B cell (primary cell): ENCODE measurements at regions not wholly inside any gene's neighbourhood (a gene's known extent, or its start where the extent isn't known, plus 50 kb on each side); places are given as distances from the start of the nearest gene placed in this dataset.

ENCODE experiments used
- ATAC-seq: fragments of 200-7000 bp; cut with Tn5 transposase; one replicate; pipeline ENCODE4 v1.10.0; 2021; ENCODE audit warnings: low read depth, mild to moderate bottlenecking, moderate number of reproducible peaks, moderate library complexity
- CTCF ChIA-PET: fragments of 350-600 bp; sonication (Branson Sonifier 250); formaldehyde crosslinking; loops from one replicate; lab custom pipeline; 2021; ENCODE audit warnings: antibody characterized with exemption, inconsistent platforms; lab: Charles Lee
- POLR2A ChIA-PET: fragments of 350-600 bp; sonication (Branson Sonifier 250); formaldehyde crosslinking; loops from one replicate; lab custom pipeline; 2021; ENCODE audit warnings: antibody characterized with exemption; lab: Charles Lee
- DNase-seq: peaks from one replicate; pipeline ENCODE4 v3.0.0; 2013
- H2AFZ ChIP-seq: 2 replicates; pipeline ENCODE4 v1.6.1; 2012; ENCODE audit warnings: mild to moderate bottlenecking, low read depth, low read length; ENCODE audit not compliant: insufficient read depth, poor library complexity, severe bottlenecking
- H3K27ac ChIP-seq, 2 donors: 1 replicate in 1 of 2; 2 replicates in 1 of 2; pipeline ENCODE4 v1.5.1; 2012 to 2013; ENCODE audit warnings: low read length in 2 of 2, mild to moderate bottlenecking in 2 of 2, moderate library complexity in 1 of 2
- H3K27me3 ChIP-seq, 4 experiments: fragments of 200-600 bp in 1 of 4; sonication (generic) in 1 of 4; replicated peaks in 1 of 4; 1 replicate in 2 of 4; 2 replicates in 2 of 4; pipeline versions ENCODE4 v1.6.1 to v1.7.0; 2013 to 2016; ENCODE audit warnings: low read length in 3 of 4, mild to moderate bottlenecking in 2 of 4, mixed read lengths in 1 of 4, moderate library complexity in 1 of 4; ENCODE audit not compliant: insufficient read depth in 4 of 4, control insufficient read depth in 3 of 4; ENCODE audit errors: control extremely low read depth in 1 of 4
- H3K36me3 ChIP-seq, 2 experiments: replicated peaks in 1 of 2; 1 replicate in 1 of 2; 2 replicates in 1 of 2; pipeline versions ENCODE4 v1.6.1 to v1.7.1; 2013; ENCODE audit warnings: low read length in 1 of 2; ENCODE audit not compliant: insufficient read depth in 2 of 2, control insufficient read depth in 1 of 2; ENCODE audit errors: control extremely low read depth in 1 of 2, extremely low read depth in 1 of 2
- H3K4me1 ChIP-seq, 2 donors: fragments of 200-600 bp in 1 of 2; sonication (generic) in 1 of 2; 1 replicate in 1 of 2; 2 replicates in 1 of 2; pipeline versions ENCODE4 v1.5.1 to v1.6.1; 2013 to 2017; ENCODE audit warnings: low read length in 2 of 2; ENCODE audit not compliant: control insufficient read depth in 2 of 2, insufficient read depth in 2 of 2
- H3K4me2 ChIP-seq: replicated peaks from 2 replicates; pipeline ENCODE3; 2012; ENCODE audit warnings: mild to moderate bottlenecking, low read depth, low read length; ENCODE audit not compliant: poor library complexity, severe bottlenecking
- H3K4me3 ChIP-seq, 5 experiments: fragments of 200-600 bp in 1 of 5; sonication (generic) in 1 of 5; 1 replicate in 3 of 5; 2 replicates in 2 of 5; pipeline versions ENCODE4 v1.5.1 to v1.7.0; 2011 to 2016; ENCODE audit warnings: low read length in 4 of 5, mild to moderate bottlenecking in 4 of 5, low read depth in 2 of 5, control low read depth in 1 of 5, moderate library complexity in 1 of 5; ENCODE audit not compliant: insufficient read depth in 1 of 5; ENCODE audit errors: control extremely low read depth in 1 of 5, extremely low read depth in 1 of 5
- H3K79me2 ChIP-seq: fragments of 200-600 bp; sonication (generic); one replicate; pipeline ENCODE4 v1.6.0; 2016; ENCODE audit warnings: low read length; ENCODE audit not compliant: control insufficient read depth, insufficient read depth
- H3K9ac ChIP-seq: fragments of 200-600 bp; sonication (generic); 2 replicates; pipeline ENCODE4 v1.6.1; 2017; ENCODE audit warnings: mild to moderate bottlenecking, low read length, moderate library complexity
- H3K9me3 ChIP-seq, 3 donors: one replicate each; pipeline versions ENCODE4 v1.6.1 to v1.7.1; 2013; ENCODE audit warnings: low read length in 2 of 3; ENCODE audit not compliant: control insufficient read depth in 2 of 3, insufficient read depth in 1 of 3; ENCODE audit errors: control extremely low read depth in 1 of 3
- H4K20me1 ChIP-seq: 2 replicates; pipeline ENCODE4 v1.6.0; 2012; ENCODE audit warnings: mild to moderate bottlenecking, low read length; ENCODE audit not compliant: insufficient read depth, control insufficient read depth, poor library complexity, severe bottlenecking
- H3K27ac Mint-ChIP-seq: one replicate; pipeline ENCODE4 v1.8.0; 2021; ENCODE audit warnings: mixed read lengths
- H3K27me3 Mint-ChIP-seq: one replicate; pipeline ENCODE4 v1.8.0; 2021; ENCODE audit warnings: mixed read lengths
- H3K4me1 Mint-ChIP-seq: one replicate; pipeline ENCODE4 v1.8.0; 2021; ENCODE audit warnings: mixed read lengths
- H3K4me3 Mint-ChIP-seq: one replicate; pipeline ENCODE4 v1.8.0; 2021; ENCODE audit warnings: mixed read lengths
- H3K9me3 Mint-ChIP-seq: one replicate; pipeline ENCODE4 v1.8.0; 2022; ENCODE audit warnings: mixed read lengths; ENCODE audit not compliant: insufficient read depth
- EZH2 ChIP-seq: IDR thresholded peaks from 2 replicates; pipeline ENCODE4 v1.6.1; 2012; ENCODE audit warnings: borderline replicate concordance, low read depth, mild to moderate bottlenecking, moderate library complexity, low read length; ENCODE audit not compliant: insufficient read depth, poor library complexity, severe bottlenecking
- WGBS: methylation state at CpG from one replicate; pipeline ENCODE4 v1.1.5; 2013; ENCODE audit warnings: missing lambda C conversion rate; ENCODE audit not compliant: insufficient coverage; 5-methylcytosine and 5-hydroxymethylcytosine counted together
- intact Hi-C: fragments of 100-400 bp; cut with micrococcal nuclease; formaldehyde crosslinking; loops from one replicate; pipeline ENCODE4 v1.10.0; 2022
- TF ChIP-seq, protein P1 (sequence below): fragments of 200-600 bp; IDR thresholded peaks from one replicate; pipeline ENCODE4 v1.8.0; 2022; ENCODE audit warnings: antibody characterized with exemption, mild to moderate bottlenecking

DNA sequence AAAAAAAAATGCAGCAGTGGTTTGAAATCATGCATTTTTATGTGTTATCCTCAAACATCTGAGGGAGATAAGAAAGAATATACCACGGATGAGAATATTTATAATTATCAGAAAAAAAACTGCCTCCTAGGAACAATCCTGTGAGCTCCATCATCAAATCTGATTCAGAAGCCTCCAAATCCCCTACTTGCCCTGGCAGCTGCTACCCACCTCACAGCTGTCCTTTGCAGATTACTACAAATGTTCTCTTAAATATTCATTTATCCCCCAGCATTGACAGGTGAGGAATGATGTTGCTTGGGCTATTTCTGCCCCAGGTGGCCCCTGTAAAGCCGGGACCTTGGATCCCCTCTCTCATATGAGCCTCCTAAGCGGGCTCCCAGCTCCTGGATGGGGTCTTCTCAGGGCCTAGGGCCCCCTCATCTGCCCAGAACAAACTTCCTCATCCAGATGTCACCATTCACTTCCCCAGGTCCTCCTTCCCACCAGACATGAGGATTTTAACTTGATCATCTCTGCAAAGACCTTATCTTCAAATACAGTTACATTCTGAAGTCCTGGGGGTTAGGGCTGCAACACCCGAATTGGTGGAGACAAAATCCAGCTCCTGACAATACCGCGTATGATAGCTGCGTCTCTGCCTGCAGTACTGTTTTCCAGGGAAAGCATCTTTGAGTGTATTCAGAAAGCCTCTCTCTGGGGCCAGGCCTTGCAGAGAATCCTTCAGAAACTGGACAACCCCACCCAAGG, 81.9 kb upstream of the INSIG1 start:
- Histone ChIP-seq H4K20me1 (no peaks in the 10 kb centered on the region), H3K4me1 (no peaks in the 10 kb centered on the region), H2AFZ (no peak overlapping the region), H3K4me2 (no peak overlapping the region), H3K27ac (no peak overlapping the region), H3K79me2 (no peaks in the 10 kb centered on the region), H3K36me3 (no peaks in the 10 kb centered on the region), H3K9me3 (no peaks in the 10 kb centered on the region), H3K4me3 (no peak overlapping the region), H3K27me3 (no peaks in the 10 kb centered on the region), H3K9ac (no peak overlapping the region)
- H3K9me3 Mint-ChIP-seq, result no peaks in the 10 kb centered on the region
- H3K27me3 Mint-ChIP-seq, result no peaks in the 10 kb centered on the region
- no peak for DNase-seq
- H3K4me3 Mint-ChIP-seq, result no peak overlapping the region
- WGBS, result 80% methylated on average over 5 of the region's 7 CpGs
- ChIA-PET POLR2A (interaction anchor here (0.7 kb wide), 1 partner anchor 288 kb away, joined by 4 read pairs; no protein-coding TSS in a partner anchor), CTCF (interaction anchor here (0.6 kb wide), 1 partner anchor 26 kb away, joined by 4 read pairs; no protein-coding TSS in a partner anchor)
- H3K4me1 Mint-ChIP-seq, result no peaks in the 10 kb centered on the region
- intact Hi-C loops, result no loop called here
- no peak overlapping the region for H3K27ac Mint-ChIP-seq
- no peak for TF ChIP-seq EZH2
- TF ChIP-seq, protein P1, sequence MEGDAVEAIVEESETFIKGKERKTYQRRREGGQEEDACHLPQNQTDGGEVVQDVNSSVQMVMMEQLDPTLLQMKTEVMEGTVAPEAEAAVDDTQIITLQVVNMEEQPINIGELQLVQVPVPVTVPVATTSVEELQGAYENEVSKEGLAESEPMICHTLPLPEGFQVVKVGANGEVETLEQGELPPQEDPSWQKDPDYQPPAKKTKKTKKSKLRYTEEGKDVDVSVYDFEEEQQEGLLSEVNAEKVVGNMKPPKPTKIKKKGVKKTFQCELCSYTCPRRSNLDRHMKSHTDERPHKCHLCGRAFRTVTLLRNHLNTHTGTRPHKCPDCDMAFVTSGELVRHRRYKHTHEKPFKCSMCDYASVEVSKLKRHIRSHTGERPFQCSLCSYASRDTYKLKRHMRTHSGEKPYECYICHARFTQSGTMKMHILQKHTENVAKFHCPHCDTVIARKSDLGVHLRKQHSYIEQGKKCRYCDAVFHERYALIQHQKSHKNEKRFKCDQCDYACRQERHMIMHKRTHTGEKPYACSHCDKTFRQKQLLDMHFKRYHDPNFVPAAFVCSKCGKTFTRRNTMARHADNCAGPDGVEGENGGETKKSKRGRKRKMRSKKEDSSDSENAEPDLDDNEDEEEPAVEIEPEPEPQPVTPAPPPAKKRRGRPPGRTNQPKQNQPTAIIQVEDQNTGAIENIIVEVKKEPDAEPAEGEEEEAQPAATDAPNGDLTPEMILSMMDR, result no peak
- no peak for ATAC-seq

DNA sequence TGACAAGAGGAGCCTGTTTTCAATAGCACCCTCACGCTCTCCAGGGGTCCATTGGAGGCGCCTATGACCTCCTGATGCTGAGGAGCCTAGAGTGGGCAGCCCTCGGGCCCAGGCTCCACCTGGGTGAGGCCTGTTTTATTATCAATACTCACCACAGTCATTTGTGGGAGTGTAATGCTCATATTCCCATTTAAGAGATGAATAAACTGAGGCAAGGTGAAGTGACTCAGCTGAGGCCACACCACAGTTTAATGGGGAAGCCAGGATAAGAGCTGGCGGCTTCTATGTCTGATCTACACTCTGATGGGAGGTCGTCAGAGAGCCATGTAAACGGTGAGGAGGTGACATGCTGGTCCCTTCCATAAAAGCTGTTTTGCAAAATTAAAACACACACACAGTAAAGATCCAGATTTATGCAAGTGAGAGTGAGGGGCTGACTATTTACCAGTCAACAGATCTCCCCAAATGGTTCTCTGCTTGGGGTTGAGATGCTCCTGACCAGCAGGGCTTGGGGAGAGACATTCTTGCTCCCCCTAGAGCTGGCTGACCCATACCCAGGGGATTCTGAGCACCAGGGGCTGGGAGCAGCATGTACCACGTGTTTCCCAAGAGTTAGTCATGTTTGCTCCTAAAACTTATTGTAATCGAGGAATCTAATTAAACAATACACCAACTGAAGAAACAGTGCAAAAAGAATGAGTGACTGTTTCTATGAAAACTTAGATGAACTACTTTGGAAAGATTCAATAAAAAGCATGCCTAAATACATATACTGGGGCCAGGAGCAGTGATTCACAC, 81.0 kb upstream of the INSIG1 start:
- H4K20me1 ChIP-seq, result no peaks in the 10 kb centered on the region
- Mint-ChIP-seq H3K27me3 (no peaks in the 10 kb centered on the region), H3K27ac (no peak overlapping the region), H3K9me3 (no peaks in the 10 kb centered on the region), H3K4me1 (no peaks in the 10 kb centered on the region), H3K4me3 (no peak overlapping the region)
- no peak overlapping the region for H3K4me2 ChIP-seq
- H3K36me3 ChIP-seq, result no peaks in the 10 kb centered on the region
- no peaks in the 10 kb centered on the region for H3K27me3 ChIP-seq
- no peak overlapping the region for H3K27ac ChIP-seq
- H3K4me1 ChIP-seq, result no peaks in the 10 kb centered on the region
- ChIA-PET CTCF (interaction anchor here (0.6 to 1.5 kb wide), 2 partner anchors 27 to 269 kb away, joined by 3 read pairs; no protein-coding TSS in a partner anchor), POLR2A (no interaction called here)
- TF ChIP-seq, protein P1, result no peak
- no peak for TF ChIP-seq EZH2
- ATAC-seq (no peak), DNase-seq (no peak)
- intact Hi-C loops, result no loop called here
- H3K9me3 ChIP-seq, result no peaks in the 10 kb centered on the region
- no peak overlapping the region for H3K9ac ChIP-seq
- no peaks in the 10 kb centered on the region for H3K79me2 ChIP-seq
- 100% methylated on average over 1 of the region's 8 CpGs for WGBS
- H2AFZ ChIP-seq, result no peak overlapping the region
- H3K4me3 ChIP-seq, result no peak overlapping the region
